GM18858 (cell line): ENCODE measurements at regions not wholly inside any gene's neighbourhood (a gene's known extent, or its start where the extent isn't known, plus 50 kb on each side); places are given as distances from the start of the nearest gene placed in this dataset.

Experiments used
- ATAC-seq: cut with Tn5 transposase; IDR thresholded peaks from one replicate; pipeline ENCODE4 v1.9.1; 2021; ENCODE audit not compliant: unreplicated experiment

GRCh38 chr22:48249713-48250268 lies 1487.3 kb downstream of the TBC1D22A start:
- ATAC-seq = no peak

GRCh38 chr22:48248901-48249455 lies 1486.5 kb downstream of the TBC1D22A start:
- ATAC-seq = no peak

GRCh38 chr22:48247829-48248228 lies 1485.4 kb downstream of the TBC1D22A start:
- no peak for ATAC-seq

- ATAC-seq = no peak
These were observed 1482.7 kb downstream of the TBC1D22A start for GRCh38 chr22:48245196-48245485.

GRCh38 chr22:48244388-48245195 lies 1482.1 kb downstream of the TBC1D22A start:
- no peak for ATAC-seq

GRCh38 chr22:48242461-48242864 lies 1480.0 kb downstream of the TBC1D22A start:
- no peak for ATAC-seq

- no peak for ATAC-seq
These were observed 1479.2 kb downstream of the TBC1D22A start for GRCh38 chr22:48241658-48242057.

GRCh38 chr22:48240935-48241230 lies 1478.4 kb downstream of the TBC1D22A start:
- ATAC-seq = no peak

GRCh38 chr22:48240148-48240934 lies 1477.9 kb downstream of the TBC1D22A start:
- ATAC-seq = no peak

- no peak for ATAC-seq
These were observed 1477.2 kb downstream of the TBC1D22A start for GRCh38 chr22:48239461-48240147.

- no peak for ATAC-seq
These were observed 1476.5 kb downstream of the TBC1D22A start for GRCh38 chr22:48238966-48239365.

- ATAC-seq = no peak
These were observed 1476.0 kb downstream of the TBC1D22A start for GRCh38 chr22:48238284-48238915.

- no peak for ATAC-seq
These were observed 1475.2 kb downstream of the TBC1D22A start for GRCh38 chr22:48237466-48238283.

GRCh38 chr22:48236261-48236660 lies 1473.8 kb downstream of the TBC1D22A start:
- ATAC-seq = no peak

GRCh38 chr22:48235744-48236143 lies 1473.3 kb downstream of the TBC1D22A start:
- ATAC-seq = no peak

GRCh38 chr22:48234011-48234410 lies 1471.6 kb downstream of the TBC1D22A start:
- no peak for ATAC-seq

- no peak for ATAC-seq
These were observed 1471.1 kb downstream of the TBC1D22A start for GRCh38 chr22:48233586-48233985.

- ATAC-seq = no peak
These were observed 1466.0 kb downstream of the TBC1D22A start for GRCh38 chr22:48228468-48228867.

GRCh38 chr22:48227341-48228018 lies 1465.0 kb downstream of the TBC1D22A start:
- ATAC-seq = no peak
